DOHH2 (cell line): ENCODE measurements at regions not wholly inside any gene's neighbourhood (a gene's known extent, or its start where the extent isn't known, plus 50 kb on each side); places are given as distances from the start of the nearest gene placed in this dataset.

ENCODE experiments used
- EZH2phosphoT487 ChIP-seq: fragments of 200-600 bp; sonication (generic); IDR thresholded peaks from 2 replicates; pipeline ENCODE4 v1.6.1; 2017; ENCODE audit warnings: borderline replicate concordance, mild to moderate bottlenecking, antibody characterized with exemption, low read length, moderate library complexity, mixed read lengths
- TF ChIP-seq, protein P1 (sequence below): fragments of 200-600 bp; sonication (generic); IDR thresholded peaks from one replicate; pipeline ENCODE4 v1.5.1; 2014; ENCODE audit warnings: antibody characterized with exemption, mild to moderate bottlenecking, low read depth, low read length; ENCODE audit not compliant: poor library complexity, severe bottlenecking

DNA sequence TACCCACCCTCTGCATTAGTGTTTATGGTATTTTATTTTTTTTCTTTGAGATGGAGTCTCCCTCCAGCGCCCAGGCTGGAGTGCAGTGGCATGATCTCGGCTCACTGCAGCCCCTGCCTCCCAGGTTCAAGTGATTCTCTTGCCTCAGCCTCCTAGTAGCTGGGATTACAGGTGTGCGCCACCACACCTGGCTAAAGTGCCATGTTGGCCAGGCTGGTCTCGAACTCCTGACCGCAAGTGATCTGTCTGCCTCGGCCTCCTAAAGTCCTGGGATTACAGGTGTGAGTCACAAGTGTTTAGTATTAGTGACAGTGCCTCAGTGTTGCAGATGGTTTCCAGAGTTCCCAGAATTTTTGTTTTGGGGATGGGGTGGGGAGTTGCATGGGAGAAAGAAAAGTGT is 120.3 kb downstream of the NPY start:
- TF ChIP-seq, protein P1, sequence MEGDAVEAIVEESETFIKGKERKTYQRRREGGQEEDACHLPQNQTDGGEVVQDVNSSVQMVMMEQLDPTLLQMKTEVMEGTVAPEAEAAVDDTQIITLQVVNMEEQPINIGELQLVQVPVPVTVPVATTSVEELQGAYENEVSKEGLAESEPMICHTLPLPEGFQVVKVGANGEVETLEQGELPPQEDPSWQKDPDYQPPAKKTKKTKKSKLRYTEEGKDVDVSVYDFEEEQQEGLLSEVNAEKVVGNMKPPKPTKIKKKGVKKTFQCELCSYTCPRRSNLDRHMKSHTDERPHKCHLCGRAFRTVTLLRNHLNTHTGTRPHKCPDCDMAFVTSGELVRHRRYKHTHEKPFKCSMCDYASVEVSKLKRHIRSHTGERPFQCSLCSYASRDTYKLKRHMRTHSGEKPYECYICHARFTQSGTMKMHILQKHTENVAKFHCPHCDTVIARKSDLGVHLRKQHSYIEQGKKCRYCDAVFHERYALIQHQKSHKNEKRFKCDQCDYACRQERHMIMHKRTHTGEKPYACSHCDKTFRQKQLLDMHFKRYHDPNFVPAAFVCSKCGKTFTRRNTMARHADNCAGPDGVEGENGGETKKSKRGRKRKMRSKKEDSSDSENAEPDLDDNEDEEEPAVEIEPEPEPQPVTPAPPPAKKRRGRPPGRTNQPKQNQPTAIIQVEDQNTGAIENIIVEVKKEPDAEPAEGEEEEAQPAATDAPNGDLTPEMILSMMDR, result no peak
- no peak for TF ChIP-seq EZH2phosphoT487
